SK-N-SH treated with all-trans-retinoic acid at 6 μM for 48 hours (cell line): ENCODE measurements at regions not wholly inside any gene's neighbourhood (a gene's known extent, or its start where the extent isn't known, plus 50 kb on each side); places are given as distances from the start of the nearest gene placed in this dataset.

Experiments
- ATAC-seq: fragments of 200-7000 bp; cut with Tn5 transposase; 3 replicates; pipeline ENCODE4 v1.9.1; 2020; ENCODE audit warnings: mild to moderate bottlenecking, moderate library complexity
- BACH2 ChIP-seq: fragments of 250-450 bp; sonication (Bioruptor Pico); IDR thresholded peaks from 2 replicates; pipeline ENCODE4 v1.9.0; 2021; ENCODE audit warnings: mild to moderate bottlenecking, borderline replicate concordance
- CSDC2 ChIP-seq: fragments of 250-450 bp; sonication (Bioruptor Pico); IDR thresholded peaks from 2 replicates; pipeline ENCODE4 v1.5.0; 2020; ENCODE audit warnings: mild to moderate bottlenecking, moderate library complexity
- CSRNP3 ChIP-seq: fragments of 250-450 bp; sonication (Bioruptor Pico); IDR thresholded peaks from 2 replicates; pipeline ENCODE4 v1.5.1; 2021; ENCODE audit warnings: mild to moderate bottlenecking, moderate library complexity
- ESRRG ChIP-seq: fragments of 250-450 bp; sonication (Bioruptor Pico); IDR thresholded peaks from 2 replicates; pipeline ENCODE4 v1.6.1; 2021; ENCODE audit warnings: mild to moderate bottlenecking
- GLIS3 ChIP-seq: fragments of 250-450 bp; sonication (Bioruptor Pico); IDR thresholded peaks from 2 replicates; pipeline ENCODE4 v1.5.0; 2020; ENCODE audit warnings: mild to moderate bottlenecking, moderate library complexity
- ISL1 ChIP-seq: fragments of 250-450 bp; sonication (Bioruptor Pico); IDR thresholded peaks from 2 replicates; pipeline ENCODE4 v2.1.2; 2022; ENCODE audit warnings: mild to moderate bottlenecking, moderate library complexity
- OSR1 ChIP-seq: fragments of 250-450 bp; sonication (Bioruptor Pico); IDR thresholded peaks from 2 replicates; pipeline ENCODE4 v1.8.0; 2022; ENCODE audit warnings: moderate library complexity, mild to moderate bottlenecking, inconsistent platforms
- PPARA ChIP-seq: fragments of 250-450 bp; sonication (Bioruptor Pico); IDR thresholded peaks from 2 replicates; pipeline ENCODE4 v1.5.0; 2020; ENCODE audit warnings: mild to moderate bottlenecking, borderline replicate concordance
- RARB ChIP-seq: fragments of 250-450 bp; sonication (Bioruptor Pico); IDR thresholded peaks from 2 replicates; pipeline ENCODE4 v1.8.0; 2021; ENCODE audit warnings: mild to moderate bottlenecking, moderate library complexity
- SNAI2 ChIP-seq: fragments of 250-450 bp; sonication (Bioruptor Pico); IDR thresholded peaks from 2 replicates; pipeline ENCODE4 v1.5.0; 2020; ENCODE audit warnings: mild to moderate bottlenecking, moderate library complexity
- TCF4 ChIP-seq: fragments of 250-450 bp; sonication (Bioruptor Pico); IDR thresholded peaks from 2 replicates; pipeline ENCODE4 v1.8.0; 2021; ENCODE audit warnings: mild to moderate bottlenecking, moderate library complexity, borderline replicate concordance
- TOX ChIP-seq: fragments of 250-450 bp; sonication (Bioruptor Pico); IDR thresholded peaks from 2 replicates; pipeline ENCODE4 v1.8.0; 2021; ENCODE audit warnings: mild to moderate bottlenecking, moderate library complexity, borderline replicate concordance
- TSHZ2 ChIP-seq: fragments of 250-450 bp; sonication (Bioruptor Pico); IDR thresholded peaks from 2 replicates; pipeline ENCODE4 v1.5.0; 2020; ENCODE audit warnings: mild to moderate bottlenecking, moderate library complexity
- ZC3H10 ChIP-seq: fragments of 250-450 bp; sonication (Bioruptor Pico); IDR thresholded peaks from 2 replicates; pipeline ENCODE4 v1.5.1; 2021; ENCODE audit warnings: mild to moderate bottlenecking, moderate library complexity
- ZFP3 ChIP-seq: fragments of 250-450 bp; sonication (Bioruptor Pico); IDR thresholded peaks from 2 replicates; pipeline ENCODE4 v1.5.0; 2020; ENCODE audit warnings: mild to moderate bottlenecking, moderate library complexity
- ZFP30 ChIP-seq: fragments of 450-650 bp; formaldehyde crosslinking; IDR thresholded peaks from 2 replicates; pipeline ENCODE4 v1.5.0; 2022; ENCODE audit warnings: mild to moderate bottlenecking, moderate library complexity
- ZNF565 ChIP-seq: fragments of 450-650 bp; formaldehyde crosslinking; conservative IDR thresholded peaks from 2 replicates; pipeline ENCODE4 v1.5.0; 2020; ENCODE audit warnings: low read depth, mild to moderate bottlenecking, moderate library complexity
- ZNF8 ChIP-seq: fragments of 450-650 bp; formaldehyde crosslinking; IDR thresholded peaks from 2 replicates; pipeline ENCODE4 v1.5.0; 2020; ENCODE audit warnings: mild to moderate bottlenecking, moderate library complexity
- TF ChIP-seq, protein P1 (sequence below): fragments of 250-450 bp; sonication (Bioruptor Pico); IDR thresholded peaks from 2 replicates; pipeline ENCODE4 v1.8.0; 2021; ENCODE audit warnings: low read depth, mild to moderate bottlenecking, moderate library complexity, borderline replicate concordance
- TF ChIP-seq, protein P2 (sequence below): fragments of 250-450 bp; sonication (Bioruptor Pico); IDR thresholded peaks from 2 replicates; pipeline ENCODE4 v1.5.1; 2020; ENCODE audit warnings: low read depth, mild to moderate bottlenecking, moderate library complexity

DNA sequence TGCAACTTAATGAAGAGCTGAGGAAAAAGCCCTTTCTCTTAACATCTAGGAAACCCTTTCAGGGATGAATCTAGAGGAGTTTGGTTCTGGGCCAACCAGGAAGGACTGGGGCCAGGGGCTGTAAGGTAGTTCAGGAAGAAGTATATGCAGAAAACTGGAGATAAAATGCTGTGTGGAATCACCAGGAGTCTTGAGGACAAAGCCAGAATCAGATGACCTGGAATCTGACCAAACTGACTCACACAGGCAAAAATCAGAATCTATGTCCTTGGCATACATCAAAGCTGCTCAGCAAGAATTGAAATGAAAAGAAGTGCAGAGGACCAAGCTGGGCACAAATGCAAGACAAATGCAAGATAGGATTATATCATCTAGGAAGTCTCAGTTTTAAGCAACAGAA is 59.4 kb upstream of the ATP2C1 start:
- no peak for ATAC-seq
- TF ChIP-seq PPARA (CRISPR knock-in tag) (no peak), TSHZ2 (CRISPR knock-in tag) (no peak), ZC3H10 (no peak), ZNF8 (CRISPR knock-in tag) (no peak), CSRNP3 (no peak), ZFP3 (CRISPR knock-in tag) (no peak), ISL1 (CRISPR knock-in tag) (no peak), BACH2 (no peak), OSR1 (CRISPR knock-in tag) (no peak), CSDC2 (no peak), TOX (CRISPR knock-in tag) (no peak), SNAI2 (CRISPR knock-in tag) (no peak), TCF4 (CRISPR knock-in tag) (no peak), RARB (no peak), ZNF565 (no peak), ZFP30 (CRISPR knock-in tag) (no peak), GLIS3 (CRISPR knock-in tag) (no peak)
- TF ChIP-seq, protein P1, sequence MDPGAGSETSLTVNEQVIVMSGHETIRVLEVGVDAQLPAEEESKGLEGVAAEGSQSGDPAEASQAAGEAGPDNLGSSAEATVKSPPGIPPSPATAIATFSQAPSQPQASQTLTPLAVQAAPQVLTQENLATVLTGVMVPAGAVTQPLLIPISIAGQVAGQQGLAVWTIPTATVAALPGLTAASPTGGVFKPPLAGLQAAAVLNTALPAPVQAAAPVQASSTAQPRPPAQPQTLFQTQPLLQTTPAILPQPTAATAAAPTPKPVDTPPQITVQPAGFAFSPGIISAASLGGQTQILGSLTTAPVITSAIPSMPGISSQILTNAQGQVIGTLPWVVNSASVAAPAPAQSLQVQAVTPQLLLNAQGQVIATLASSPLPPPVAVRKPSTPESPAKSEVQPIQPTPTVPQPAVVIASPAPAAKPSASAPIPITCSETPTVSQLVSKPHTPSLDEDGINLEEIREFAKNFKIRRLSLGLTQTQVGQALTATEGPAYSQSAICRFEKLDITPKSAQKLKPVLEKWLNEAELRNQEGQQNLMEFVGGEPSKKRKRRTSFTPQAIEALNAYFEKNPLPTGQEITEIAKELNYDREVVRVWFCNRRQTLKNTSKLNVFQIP (CRISPR knock-in tag), result no peak
- TF ChIP-seq, protein P2, sequence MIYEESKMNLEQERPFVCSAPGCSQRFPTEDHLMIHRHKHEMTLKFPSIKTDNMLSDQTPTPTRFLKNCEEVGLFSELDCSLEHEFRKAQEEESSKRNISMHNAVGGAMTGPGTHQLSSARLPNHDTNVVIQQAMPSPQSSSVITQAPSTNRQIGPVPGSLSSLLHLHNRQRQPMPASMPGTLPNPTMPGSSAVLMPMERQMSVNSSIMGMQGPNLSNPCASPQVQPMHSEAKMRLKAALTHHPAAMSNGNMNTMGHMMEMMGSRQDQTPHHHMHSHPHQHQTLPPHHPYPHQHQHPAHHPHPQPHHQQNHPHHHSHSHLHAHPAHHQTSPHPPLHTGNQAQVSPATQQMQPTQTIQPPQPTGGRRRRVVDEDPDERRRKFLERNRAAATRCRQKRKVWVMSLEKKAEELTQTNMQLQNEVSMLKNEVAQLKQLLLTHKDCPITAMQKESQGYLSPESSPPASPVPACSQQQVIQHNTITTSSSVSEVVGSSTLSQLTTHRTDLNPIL (CRISPR knock-in tag), result no peak

- TF ChIP-seq CSRNP3, result no peak
- no peak for TF ChIP-seq BACH2
- peak; percentile 67 for TF ChIP-seq ISL1 (CRISPR knock-in tag)
- no peak for ATAC-seq
Observed at GRCh38 chr3:130835483-130835882, 58.4 kb upstream of the ATP2C1 start.

DNA sequence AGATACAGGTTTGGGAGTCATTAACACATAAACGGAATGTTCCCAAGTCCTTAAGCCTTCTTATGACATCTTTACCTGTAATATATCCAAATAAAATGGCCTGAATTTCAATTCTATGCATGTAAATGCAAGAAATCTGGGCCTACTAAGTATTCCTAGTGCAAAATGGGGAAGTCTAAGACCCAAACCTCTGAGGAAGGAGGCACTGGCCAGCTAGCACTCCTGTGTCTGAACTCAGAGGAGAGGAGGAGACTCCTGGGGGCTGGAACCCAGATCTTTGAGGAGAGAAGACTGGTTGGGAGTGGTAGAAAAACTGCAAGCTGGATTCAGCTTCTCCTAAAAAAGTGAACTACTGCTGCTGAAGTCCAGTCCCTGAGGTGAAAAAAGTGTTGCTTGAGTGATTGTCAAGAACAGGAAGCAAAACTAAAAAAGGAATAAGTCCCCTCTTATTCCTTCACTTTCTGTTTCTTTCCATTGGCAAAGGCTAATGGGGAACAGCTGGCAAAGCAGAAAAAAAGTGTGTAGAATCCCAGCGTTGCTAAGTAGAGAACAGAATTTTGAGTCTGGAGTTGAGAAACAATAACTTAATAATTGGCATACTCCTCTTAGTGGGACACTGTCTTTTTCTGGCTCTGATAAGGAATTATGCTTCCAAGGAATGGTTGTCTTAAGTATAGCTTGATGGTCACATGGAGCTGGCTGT is 54.8 kb upstream of the ATP2C1 start:
- no peak for TF ChIP-seq ESRRG (CRISPR knock-in tag)
- TF ChIP-seq SNAI2 (CRISPR knock-in tag), result no peak
- ATAC-seq, result no peak

- no peak for ATAC-seq
- TF ChIP-seq ZFP3 (CRISPR knock-in tag), result no peak
- no peak for TF ChIP-seq GLIS3 (CRISPR knock-in tag)
- no peak for TF ChIP-seq TCF4 (CRISPR knock-in tag)
Observed at GRCh38 chr3:130839813-130840212, 54.1 kb upstream of the ATP2C1 start.
